ENCODE measurements at regions not wholly inside any gene's neighbourhood (a gene's known extent, or its start where the extent isn't known, plus 50 kb on each side); places are given as distances from the start of the nearest gene placed in this dataset.
"Not testable (repeated sequence)": the region's sequence is repeated elsewhere in the genome, so short reads cannot be mapped to it uniquely, and the experiment has no call there.

GRCh38 chr3:40908612-40909011 is 290.7 kb upstream of the CTNNB1 start:
- DNase-seq: no peak

GRCh38 chr3:40911264-40911663 is 288.0 kb upstream of the CTNNB1 start:
- DNase-seq: no peak

- no peak for DNase-seq
Measured at GRCh38 chr3:40911928-40912327, 287.4 kb upstream of the CTNNB1 start.

GRCh38 chr3:40912461-40912860 is 286.8 kb upstream of the CTNNB1 start:
- DNase-seq: no peak

GRCh38 chr3:40913192-40913591 is 286.1 kb upstream of the CTNNB1 start:
- DNase-seq: no peak

- no peak for DNase-seq
Measured at GRCh38 chr3:40913641-40914040, 285.7 kb upstream of the CTNNB1 start.

GRCh38 chr3:40914475-40914874 is 284.8 kb upstream of the CTNNB1 start:
- DNase-seq: no peak

GRCh38 chr3:40915346-40915865 is 283.9 kb upstream of the CTNNB1 start:
- DNase-seq: no peak

GRCh38 chr3:40920041-40920440 is 279.3 kb upstream of the CTNNB1 start:
- DNase-seq: no peak

- no peak for DNase-seq
Measured at GRCh38 chr3:40921251-40921650, 278.1 kb upstream of the CTNNB1 start.

GRCh38 chr3:40923143-40923542 is 276.2 kb upstream of the CTNNB1 start:
- no peak for DNase-seq

GRCh38 chr3:40923651-40924050 is 275.7 kb upstream of the CTNNB1 start:
- DNase-seq: no peak

- DNase-seq: no peak
Measured at GRCh38 chr3:40924559-40925141, 274.7 kb upstream of the CTNNB1 start.

- no peak for DNase-seq
Measured at GRCh38 chr3:40925231-40925630, 274.1 kb upstream of the CTNNB1 start.

- DNase-seq: peak in 1 of 2 donors; percentile 24
Measured at GRCh38 chr3:40930131-40930538, 269.2 kb upstream of the CTNNB1 start.

GRCh38 chr3:40930756-40931155 is 268.5 kb upstream of the CTNNB1 start:
- DNase-seq: no peak

- DNase-seq: no peak
Measured at GRCh38 chr3:40938591-40938990, 260.7 kb upstream of the CTNNB1 start.

GRCh38 chr3:40939030-40939740 is 260.1 kb upstream of the CTNNB1 start:
- DNase-seq: no peak

- no peak for DNase-seq
Measured at GRCh38 chr3:40939741-40940130, 259.6 kb upstream of the CTNNB1 start.

- no peak for DNase-seq
Measured at GRCh38 chr3:40940651-40941050, 258.7 kb upstream of the CTNNB1 start.

- not testable (repeated sequence) for DNase-seq
Measured at GRCh38 chr3:40947022-40947421, 252.3 kb upstream of the CTNNB1 start.

- DNase-seq: not testable (repeated sequence)
Measured at GRCh38 chr3:40949347-40949746, 250.0 kb upstream of the CTNNB1 start.

GRCh38 chr3:40951636-40952035 is 247.7 kb upstream of the CTNNB1 start:
- DNase-seq: no peak

- DNase-seq: no peak
Measured at GRCh38 chr3:40961104-40961857, 238.0 kb upstream of the CTNNB1 start.

Measured in CD4-positive, alpha-beta T cell treated with Interleukin-4 for 1 hour (primary cell).